ENCODE measurements at regions not wholly inside any gene's neighbourhood (a gene's known extent, or its start where the extent isn't known, plus 50 kb on each side); places are given as distances from the start of the nearest gene placed in this dataset.
"Not testable (repeated sequence)": the region's sequence is repeated elsewhere in the genome, so short reads cannot be mapped to it uniquely, and the experiment has no call there.

GRCh38 chr10:25867321-25867720 is 66.7 kb upstream of the MYO3A start:
- 70 to 73% methylated on average over 3 of the region's 3 CpGs for WGBS, 2 donors
- no peak overlapping the region for H3K27ac ChIP-seq
- DNase-seq: no peak
- intact Hi-C loops (cut with DNase I): no loop called here
- peaks cover 0 to 11% (median 0%) of the 10 kb centered on the region in 11 donors for H3K9me3 ChIP-seq
- no peak for ATAC-seq
- H3K36me3 ChIP-seq: no peaks in the 10 kb centered on the region
- H3K4me3 ChIP-seq: no peak overlapping the region
- no peaks in the 10 kb centered on the region for H3K27me3 ChIP-seq
- TF ChIP-seq, protein P1, sequence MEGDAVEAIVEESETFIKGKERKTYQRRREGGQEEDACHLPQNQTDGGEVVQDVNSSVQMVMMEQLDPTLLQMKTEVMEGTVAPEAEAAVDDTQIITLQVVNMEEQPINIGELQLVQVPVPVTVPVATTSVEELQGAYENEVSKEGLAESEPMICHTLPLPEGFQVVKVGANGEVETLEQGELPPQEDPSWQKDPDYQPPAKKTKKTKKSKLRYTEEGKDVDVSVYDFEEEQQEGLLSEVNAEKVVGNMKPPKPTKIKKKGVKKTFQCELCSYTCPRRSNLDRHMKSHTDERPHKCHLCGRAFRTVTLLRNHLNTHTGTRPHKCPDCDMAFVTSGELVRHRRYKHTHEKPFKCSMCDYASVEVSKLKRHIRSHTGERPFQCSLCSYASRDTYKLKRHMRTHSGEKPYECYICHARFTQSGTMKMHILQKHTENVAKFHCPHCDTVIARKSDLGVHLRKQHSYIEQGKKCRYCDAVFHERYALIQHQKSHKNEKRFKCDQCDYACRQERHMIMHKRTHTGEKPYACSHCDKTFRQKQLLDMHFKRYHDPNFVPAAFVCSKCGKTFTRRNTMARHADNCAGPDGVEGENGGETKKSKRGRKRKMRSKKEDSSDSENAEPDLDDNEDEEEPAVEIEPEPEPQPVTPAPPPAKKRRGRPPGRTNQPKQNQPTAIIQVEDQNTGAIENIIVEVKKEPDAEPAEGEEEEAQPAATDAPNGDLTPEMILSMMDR (IDR thresholded peaks at IDR 0.05): no peak
- no peaks in the 10 kb centered on the region for H3K4me1 ChIP-seq

- TF ChIP-seq, protein P1 (IDR thresholded peaks at IDR 0.05): no peak
- DNase-seq: no peak
- Histone ChIP-seq H3K9me3 (no peaks in the 10 kb centered on the region), H3K4me1 (no peaks in the 10 kb centered on the region), H3K36me3 (no peaks in the 10 kb centered on the region), H3K27ac (no peak overlapping the region), H3K27me3 (no peaks in the 10 kb centered on the region), H3K4me3 (no peak overlapping the region)
- WGBS, 2 donors: 80 to 86% methylated on average over 7 of the region's 7 CpGs
- intact Hi-C loops (cut with DNase I): no loop called here
- no peak for ATAC-seq
These were observed 64.9 kb upstream of the MYO3A start for GRCh38 chr10:25869067-25869591.

DNA sequence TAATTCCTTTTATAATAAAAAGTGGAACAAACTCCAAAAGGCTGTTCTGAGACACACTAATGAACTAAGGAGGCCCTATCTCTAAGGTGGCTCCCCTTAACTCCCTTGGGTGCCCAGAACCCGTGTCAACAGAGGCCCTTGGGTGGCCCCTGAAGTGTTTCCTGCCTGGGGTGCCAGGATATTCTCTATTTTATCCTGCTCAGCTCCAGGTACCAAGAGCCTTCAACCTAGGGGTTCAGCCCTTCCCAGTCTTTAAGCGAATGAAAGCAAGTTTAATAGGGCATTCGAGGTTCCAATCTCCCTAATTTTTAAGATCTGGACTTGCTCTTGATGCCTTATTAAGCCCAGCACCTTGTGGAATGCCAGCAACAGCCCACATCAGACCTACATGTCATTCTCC is 64.4 kb upstream of the MYO3A start:
- Histone ChIP-seq H3K4me3 (no peak overlapping the region), H3K4me1 (no peaks in the 10 kb centered on the region), H3K36me3 (no peaks in the 10 kb centered on the region), H3K9me3 (no peaks in the 10 kb centered on the region), H3K27ac (no peak overlapping the region), H3K27me3 (no peaks in the 10 kb centered on the region)
- intact Hi-C loops (cut with DNase I): loop anchor here in 4 of 10 donors (10.0 kb wide), 2 partner anchors 405 to 685 kb away; no protein-coding TSS in a partner anchor
- TF ChIP-seq, protein P1 (IDR thresholded peaks at IDR 0.05): no peak
- ATAC-seq (no peak), DNase-seq (no peak)
- WGBS, 2 donors: 71 to 79% methylated on average over 3 of the region's 3 CpGs

DNA sequence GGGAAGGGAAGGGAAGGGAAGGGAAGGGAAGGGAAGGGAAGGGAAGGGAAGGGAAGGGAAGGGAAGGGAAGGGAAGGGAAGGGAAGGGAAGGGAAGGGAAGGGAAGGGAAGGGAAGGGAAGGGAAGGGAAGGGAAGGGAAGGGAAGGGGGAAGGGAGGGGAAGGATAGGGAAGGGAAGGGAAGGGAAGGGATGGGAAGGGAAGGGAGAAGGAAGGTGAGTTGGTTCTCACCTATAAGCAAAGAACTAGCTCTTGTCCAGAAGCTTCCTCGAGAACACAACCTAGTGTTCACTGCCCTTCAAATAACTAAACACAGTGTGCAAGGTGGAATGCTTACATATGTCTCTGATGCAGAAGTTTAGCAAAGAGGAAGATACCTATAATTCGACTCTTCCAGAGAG is 59.6 kb upstream of the MYO3A start:
- not testable (repeated sequence) for H3K27me3 ChIP-seq, H3K36me3 ChIP-seq, DNase-seq, H3K9me3 ChIP-seq, H3K4me3 ChIP-seq, ATAC-seq, H3K27ac ChIP-seq, H3K4me1 ChIP-seq
- intact Hi-C loops (cut with DNase I): loop anchor here in 4 of 10 donors (10.0 kb wide), 2 partner anchors 400 to 680 kb away; no protein-coding TSS in a partner anchor
- 76 to 86% methylated on average over 2 of the region's 2 CpGs for WGBS, 2 donors

DNA sequence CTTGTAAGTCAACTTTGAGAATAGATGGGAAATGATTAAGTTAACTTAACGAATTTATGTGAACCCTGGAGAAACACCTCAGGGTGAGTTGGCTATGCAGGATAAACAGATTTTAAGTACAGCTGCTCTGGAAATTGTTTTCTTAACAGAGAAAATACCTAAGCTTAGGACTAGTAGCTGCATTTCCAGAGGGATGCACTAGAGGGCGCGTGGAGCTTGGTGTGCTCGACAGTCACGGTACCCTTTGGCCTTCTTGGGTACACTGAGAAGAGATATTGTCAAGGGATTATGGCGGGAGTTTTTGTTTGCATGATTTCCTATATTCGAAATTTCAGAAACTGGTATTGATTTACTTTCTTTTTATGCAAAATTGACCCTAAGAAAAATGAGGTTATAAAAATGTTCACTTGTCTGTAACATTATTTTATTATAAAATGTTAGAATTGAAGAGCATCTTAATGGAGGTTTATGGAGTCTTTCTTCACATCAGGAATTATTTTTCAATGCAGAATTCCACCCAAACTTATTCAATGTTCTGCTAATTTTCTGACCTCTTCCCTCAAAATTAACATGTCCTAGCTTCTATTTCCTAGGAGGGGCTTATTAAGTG is 58.4 kb upstream of the MYO3A start:
- TF ChIP-seq, protein P1 (IDR thresholded peaks at IDR 0.05): peak; percentile 66 to 89 (median 84)
- Histone ChIP-seq H3K27ac (no peak overlapping the region), H3K9me3 (no peaks in the 10 kb centered on the region), H3K4me1 (no peaks in the 10 kb centered on the region), H3K36me3 (no peaks in the 10 kb centered on the region), H3K27me3 (no peaks in the 10 kb centered on the region), H3K4me3 (no peak overlapping the region)
- 1 to 2% methylated on average over 7 of the region's 7 CpGs for WGBS, 2 donors
- peak in 1 of 8 donors; percentile 53 for ATAC-seq
- intact Hi-C loops (cut with DNase I): loop anchor here in 9 of 10 donors (5.0 to 10.0 kb wide), 5 partner anchors 392 to 682 kb away; no protein-coding TSS in a partner anchor
- peak; percentile 40 to 61 for DNase-seq

Data from heart right ventricle (tissue), 16 donors.